ENCODE measurements at regions not wholly inside any gene's neighbourhood (a gene's known extent, or its start where the extent isn't known, plus 50 kb on each side); places are given as distances from the start of the nearest gene placed in this dataset.

- ATAC-seq (no peak), DNase-seq (no peak)
- no peaks in the 10 kb centered on the region for H3K4me1 ChIP-seq
- intact Hi-C loops (cut with DNase I), result no loop called here
- H3K4me3 ChIP-seq, result no peak overlapping the region
- H3K9me3 ChIP-seq, result no peaks in the 10 kb centered on the region
- no peaks in the 10 kb centered on the region for H3K27me3 ChIP-seq (ENCODE audit: low read depth)
- no peak overlapping the region for H3K27ac ChIP-seq
- no peaks in the 10 kb centered on the region for H3K36me3 ChIP-seq
- no peak for TF ChIP-seq CTCF (IDR thresholded peaks at IDR 0.05)
These were observed 595.3 kb downstream of the BCOR start for GRCh38 chrX:39502486-39502885.

DNA sequence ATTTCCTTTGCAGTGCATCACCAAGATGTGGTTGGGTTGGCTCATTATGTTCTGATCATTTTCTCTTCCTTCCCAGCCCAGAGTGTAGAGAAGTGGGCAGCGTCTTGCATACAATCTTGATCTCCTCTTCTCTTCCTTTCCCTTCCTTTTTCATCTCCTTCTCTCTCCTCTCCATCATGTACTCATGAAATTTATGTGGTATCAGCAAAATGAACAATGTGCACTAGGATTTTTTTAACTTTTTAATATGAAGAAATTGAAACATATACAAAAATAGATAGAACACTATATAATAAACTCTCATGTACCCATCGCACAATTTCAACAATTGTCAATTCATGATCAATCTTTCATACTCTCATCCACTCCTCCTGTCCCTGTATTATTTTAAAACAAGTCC lies 593.5 kb downstream of the BCOR start:
- Histone ChIP-seq H3K27ac (no peak overlapping the region), H3K4me3 (no peak overlapping the region), H3K27me3 (ENCODE audit: low read depth) (no peaks in the 10 kb centered on the region), H3K4me1 (no peaks in the 10 kb centered on the region), H3K36me3 (no peaks in the 10 kb centered on the region), H3K9me3 (no peaks in the 10 kb centered on the region)
- ATAC-seq (no peak), DNase-seq (no peak)
- intact Hi-C loops (cut with DNase I), result no loop called here
- no peak for TF ChIP-seq CTCF (IDR thresholded peaks at IDR 0.05)

GRCh38 chrX:39504850-39505259 lies 592.9 kb downstream of the BCOR start:
- Histone ChIP-seq H3K9me3 (no peaks in the 10 kb centered on the region), H3K4me3 (no peak overlapping the region), H3K4me1 (no peaks in the 10 kb centered on the region), H3K27me3 (ENCODE audit: low read depth) (no peaks in the 10 kb centered on the region), H3K36me3 (no peaks in the 10 kb centered on the region), H3K27ac (no peak overlapping the region)
- no peak for ATAC-seq
- DNase-seq, result no peak
- intact Hi-C loops (cut with DNase I), result no loop called here
- TF ChIP-seq CTCF (IDR thresholded peaks at IDR 0.05), result no peak

DNA sequence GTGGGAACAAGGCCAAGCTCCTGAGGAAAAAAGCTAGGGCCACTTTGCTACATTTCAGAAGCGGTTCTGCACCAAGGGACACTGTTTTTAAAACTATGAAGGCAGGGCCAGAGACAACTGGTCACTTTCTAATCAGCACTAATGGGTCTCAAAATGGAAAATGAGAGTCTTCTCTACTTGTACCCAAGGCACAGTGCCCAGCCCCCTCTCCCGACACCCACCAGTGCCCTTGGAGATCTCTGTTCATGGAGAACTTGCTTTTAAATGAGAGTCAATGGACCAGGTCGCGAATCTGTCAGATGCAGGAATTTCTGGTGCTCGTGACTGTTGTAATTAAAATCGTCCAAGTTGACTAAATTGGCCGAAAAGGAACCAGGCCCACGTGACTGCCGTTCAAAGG lies 591.6 kb downstream of the BCOR start:
- DNase-seq, result no peak
- no peak for TF ChIP-seq CTCF (IDR thresholded peaks at IDR 0.05)
- no peak overlapping the region for H3K4me3 ChIP-seq
- intact Hi-C loops (cut with DNase I), result no loop called here
- H3K27ac ChIP-seq, result no peak overlapping the region
- no peaks in the 10 kb centered on the region for H3K4me1 ChIP-seq
- ATAC-seq, result no peak
- H3K27me3 ChIP-seq (ENCODE audit: low read depth), result no peaks in the 10 kb centered on the region
- H3K36me3 ChIP-seq, result no peaks in the 10 kb centered on the region
- no peaks in the 10 kb centered on the region for H3K9me3 ChIP-seq

DNA sequence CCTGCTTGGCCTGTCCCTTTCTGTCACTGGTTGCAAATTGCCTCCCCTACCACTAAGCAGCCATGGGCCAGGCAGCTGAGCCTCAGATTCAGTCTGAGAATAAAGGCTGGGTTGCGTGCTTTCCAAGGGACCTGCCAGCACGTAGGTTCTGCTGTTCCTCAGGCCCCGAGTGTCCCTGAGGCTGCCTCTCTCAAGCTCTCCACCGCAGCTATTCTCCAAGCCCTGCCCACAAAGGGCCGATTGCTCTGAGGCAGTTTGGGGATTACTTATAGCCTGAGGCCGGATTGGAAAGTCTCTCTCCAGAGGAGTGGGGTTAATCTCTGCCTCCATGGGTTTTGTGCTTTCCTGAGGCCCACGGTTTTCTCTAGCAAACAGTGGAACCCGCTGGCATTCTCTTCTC lies 590.7 kb downstream of the BCOR start:
- intact Hi-C loops (cut with DNase I), result no loop called here
- Histone ChIP-seq H3K27ac (no peak overlapping the region), H3K9me3 (no peaks in the 10 kb centered on the region), H3K4me3 (no peak overlapping the region), H3K27me3 (ENCODE audit: low read depth) (no peaks in the 10 kb centered on the region), H3K36me3 (no peaks in the 10 kb centered on the region), H3K4me1 (no peaks in the 10 kb centered on the region)
- ATAC-seq (no peak), DNase-seq (no peak)
- no peak for TF ChIP-seq CTCF (IDR thresholded peaks at IDR 0.05)

Measured in lower lobe of right lung (tissue), 2 donors.